ENCODE measurements at regions not wholly inside any gene's neighbourhood (a gene's known extent, or its start where the extent isn't known, plus 50 kb on each side); places are given as distances from the start of the nearest gene placed in this dataset.
"Not testable (repeated sequence)": the region's sequence is repeated elsewhere in the genome, so short reads cannot be mapped to it uniquely, and the experiment has no call there.

DNA sequence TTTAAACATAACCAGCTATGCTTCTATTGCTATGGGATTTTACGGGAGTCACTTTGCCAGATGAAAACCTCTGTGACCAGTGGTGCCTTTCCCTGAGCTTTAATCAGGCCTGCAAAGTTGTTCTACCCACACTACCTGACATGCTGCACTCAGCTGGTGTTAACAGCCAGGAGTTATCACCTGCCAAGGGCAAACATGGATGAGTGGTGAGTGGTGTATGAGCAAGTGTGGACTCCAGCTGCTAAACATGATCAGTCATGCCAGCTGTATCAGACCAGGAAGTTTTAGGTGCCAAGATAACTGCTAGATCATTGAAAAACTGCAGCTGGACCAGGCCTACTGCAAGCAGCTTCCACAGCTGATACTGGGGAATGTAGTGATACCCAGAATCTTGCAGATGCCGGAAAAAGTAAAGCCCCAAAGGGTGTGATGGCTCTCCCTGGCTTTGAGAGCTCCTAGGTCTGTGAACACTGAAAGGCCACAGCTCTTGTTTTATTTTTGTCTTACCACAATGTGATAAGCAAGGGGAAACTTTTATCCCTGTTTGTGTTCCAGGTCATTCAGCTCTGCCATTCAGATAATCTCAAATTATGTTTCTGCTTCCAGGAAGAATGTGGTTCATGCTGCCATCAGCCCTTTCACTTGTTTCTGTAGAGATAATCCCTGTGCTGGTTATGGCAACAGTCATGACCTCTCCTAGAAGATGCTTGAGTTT is 163.5 kb downstream of the CDY2B start:
- H3K9me1 ChIP-seq (replicated peaks; ENCODE audit: control insufficient read depth, extremely low read depth, insufficient read depth, low read length); H2AFZ ChIP-seq (ENCODE audit: low read depth, low read length); dilution Hi-C loops (cut with MboI; ENCODE audit: extremely low pct_ligation_motif_present, low sequenced_read_pairs); H3K79me2 ChIP-seq (ENCODE audit: control insufficient read depth, insufficient read depth, low read length); H3K27ac ChIP-seq (ENCODE audit: insufficient read depth, low read depth, low read length); DNase-seq (ENCODE audit: low read depth, low spot score); H3K36me3 ChIP-seq (ENCODE audit: control insufficient read depth in 2 of 2, extremely low read depth in 1 of 2, insufficient read depth in 2 of 2, low read length in 2 of 2); POLR2A ChIA-PET; FAIRE-seq; H4K20me1 ChIP-seq (replicated peaks; ENCODE audit: control insufficient read depth, extremely low read depth, insufficient read depth, low read length); BruUV-seq (replicated peaks); H3K4me3 ChIP-seq (replicated peaks in 1 of 3; ENCODE audit: insufficient read depth in 1 of 3, low read depth in 1 of 3, low read length in 3 of 3); H3K27me3 ChIP-seq (ENCODE audit: control insufficient read depth in 2 of 2, insufficient read depth in 2 of 2, low read length in 2 of 2); H3K9ac ChIP-seq (replicated peaks; ENCODE audit: extremely low read depth, insufficient read depth, low read length); CTCF ChIA-PET; H3K4me1 ChIP-seq (ENCODE audit: control insufficient read depth, extremely low read depth, insufficient read depth, low read length); H3K4me2 ChIP-seq (ENCODE audit: insufficient read depth, low read length); intact Hi-C loops (cut with micrococcal nuclease); H3K9me3 ChIP-seq (replicated peaks; ENCODE audit: control insufficient read depth, insufficient read depth, low read length): not testable (repeated sequence)

DNA sequence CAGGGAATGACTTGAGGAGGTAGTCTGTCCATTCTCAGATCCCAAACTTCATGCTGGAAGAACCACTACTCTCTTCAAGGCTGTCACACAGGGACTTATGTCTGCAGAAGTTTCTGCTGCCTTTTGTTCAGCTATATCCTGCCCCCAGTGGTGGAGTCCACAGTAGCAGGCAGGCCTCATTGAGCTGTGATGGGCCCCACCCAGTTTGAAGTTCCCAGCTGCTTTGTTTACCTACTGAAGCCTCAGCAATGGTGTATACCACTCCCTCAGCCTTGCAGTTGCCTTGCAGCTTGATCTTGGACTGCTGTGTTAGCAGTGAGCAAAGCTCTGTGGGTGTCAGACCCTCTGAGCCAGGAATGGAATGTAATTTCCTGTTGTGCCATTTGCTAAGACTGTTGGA is 212.0 kb downstream of the CDY2B start:
- dilution Hi-C loops (cut with MboI; ENCODE audit: extremely low pct_ligation_motif_present, low sequenced_read_pairs); CTCF ChIA-PET; H3K36me3 ChIP-seq (ENCODE audit: control insufficient read depth in 2 of 2, extremely low read depth in 1 of 2, insufficient read depth in 2 of 2, low read length in 2 of 2); H4K20me1 ChIP-seq (replicated peaks; ENCODE audit: control insufficient read depth, extremely low read depth, insufficient read depth, low read length); BruUV-seq (replicated peaks); DNase-seq (ENCODE audit: low read depth, low spot score); H2AFZ ChIP-seq (ENCODE audit: low read depth, low read length); H3K79me2 ChIP-seq (ENCODE audit: control insufficient read depth, insufficient read depth, low read length); H3K9ac ChIP-seq (replicated peaks; ENCODE audit: extremely low read depth, insufficient read depth, low read length); H3K4me1 ChIP-seq (ENCODE audit: control insufficient read depth, extremely low read depth, insufficient read depth, low read length); H3K9me3 ChIP-seq (replicated peaks; ENCODE audit: control insufficient read depth, insufficient read depth, low read length); H3K27me3 ChIP-seq (ENCODE audit: control insufficient read depth in 2 of 2, insufficient read depth in 2 of 2, low read length in 2 of 2); H3K9me1 ChIP-seq (replicated peaks; ENCODE audit: control insufficient read depth, extremely low read depth, insufficient read depth, low read length); H3K4me2 ChIP-seq (ENCODE audit: insufficient read depth, low read length); H3K27ac ChIP-seq (ENCODE audit: insufficient read depth, low read depth, low read length); FAIRE-seq; intact Hi-C loops (cut with micrococcal nuclease); H3K4me3 ChIP-seq (replicated peaks in 1 of 3; ENCODE audit: insufficient read depth in 1 of 3, low read depth in 1 of 3, low read length in 3 of 3); POLR2A ChIA-PET: not testable (repeated sequence)

- BruUV-seq (replicated peaks); H3K9ac ChIP-seq (replicated peaks; ENCODE audit: extremely low read depth, insufficient read depth, low read length); POLR2A ChIA-PET; H3K9me1 ChIP-seq (replicated peaks; ENCODE audit: control insufficient read depth, extremely low read depth, insufficient read depth, low read length); H3K36me3 ChIP-seq (ENCODE audit: control insufficient read depth in 2 of 2, extremely low read depth in 1 of 2, insufficient read depth in 2 of 2, low read length in 2 of 2); DNase-seq (ENCODE audit: low read depth, low spot score); H3K27me3 ChIP-seq (ENCODE audit: control insufficient read depth in 2 of 2, insufficient read depth in 2 of 2, low read length in 2 of 2); H3K79me2 ChIP-seq (ENCODE audit: control insufficient read depth, insufficient read depth, low read length); dilution Hi-C loops (cut with MboI; ENCODE audit: extremely low pct_ligation_motif_present, low sequenced_read_pairs); H3K4me3 ChIP-seq (replicated peaks in 1 of 3; ENCODE audit: insufficient read depth in 1 of 3, low read depth in 1 of 3, low read length in 3 of 3); H3K27ac ChIP-seq (ENCODE audit: insufficient read depth, low read depth, low read length); H4K20me1 ChIP-seq (replicated peaks; ENCODE audit: control insufficient read depth, extremely low read depth, insufficient read depth, low read length); H2AFZ ChIP-seq (ENCODE audit: low read depth, low read length); H3K4me1 ChIP-seq (ENCODE audit: control insufficient read depth, extremely low read depth, insufficient read depth, low read length); intact Hi-C loops (cut with micrococcal nuclease); FAIRE-seq; H3K4me2 ChIP-seq (ENCODE audit: insufficient read depth, low read length); CTCF ChIA-PET; H3K9me3 ChIP-seq (replicated peaks; ENCODE audit: control insufficient read depth, insufficient read depth, low read length): not testable (repeated sequence)
Measured at GRCh38 chrY:17643052-17643451, 237.0 kb downstream of the CDY2B start.

GRCh38 chrY:17634484-17634883 is 245.5 kb downstream of the CDY2B start:
- POLR2A ChIA-PET; H3K79me2 ChIP-seq (ENCODE audit: control insufficient read depth, insufficient read depth, low read length); H2AFZ ChIP-seq (ENCODE audit: low read depth, low read length); H3K27ac ChIP-seq (ENCODE audit: insufficient read depth, low read depth, low read length); H3K36me3 ChIP-seq (ENCODE audit: control insufficient read depth in 2 of 2, extremely low read depth in 1 of 2, insufficient read depth in 2 of 2, low read length in 2 of 2); DNase-seq (ENCODE audit: low read depth, low spot score); H3K9me1 ChIP-seq (replicated peaks; ENCODE audit: control insufficient read depth, extremely low read depth, insufficient read depth, low read length); CTCF ChIA-PET; H3K27me3 ChIP-seq (ENCODE audit: control insufficient read depth in 2 of 2, insufficient read depth in 2 of 2, low read length in 2 of 2); BruUV-seq (replicated peaks); H4K20me1 ChIP-seq (replicated peaks; ENCODE audit: control insufficient read depth, extremely low read depth, insufficient read depth, low read length); intact Hi-C loops (cut with micrococcal nuclease); H3K4me3 ChIP-seq (replicated peaks in 1 of 3; ENCODE audit: insufficient read depth in 1 of 3, low read depth in 1 of 3, low read length in 3 of 3); H3K9me3 ChIP-seq (replicated peaks; ENCODE audit: control insufficient read depth, insufficient read depth, low read length); H3K4me1 ChIP-seq (ENCODE audit: control insufficient read depth, extremely low read depth, insufficient read depth, low read length); H3K9ac ChIP-seq (replicated peaks; ENCODE audit: extremely low read depth, insufficient read depth, low read length); H3K4me2 ChIP-seq (ENCODE audit: insufficient read depth, low read length); FAIRE-seq; dilution Hi-C loops (cut with MboI; ENCODE audit: extremely low pct_ligation_motif_present, low sequenced_read_pairs): not testable (repeated sequence)
